ENCODE measurements at regions not wholly inside any gene's neighbourhood (a gene's known extent, or its start where the extent isn't known, plus 50 kb on each side); places are given as distances from the start of the nearest gene placed in this dataset.

GRCh38 chr16:62926121-62926801, 890.0 kb upstream of the CDH8 start:
- H3K4me3 ChIP-seq (ENCODE audit: low read depth, low read length), result no peak overlapping the region
- no peak for TF ChIP-seq CTCF (IDR thresholded peaks at IDR 0.05; ENCODE audit: low read depth, low read length)
- in situ Hi-C loops (cut with HindIII; ENCODE audit: low sequenced_read_pairs), result no loop called here
- no peak for DNase-seq (ENCODE audit: low read depth, low spot score)

GRCh38 chr16:62921904-62922303, 885.7 kb upstream of the CDH8 start:
- H3K4me3 ChIP-seq (ENCODE audit: low read depth, low read length), result no peak overlapping the region
- TF ChIP-seq CTCF (IDR thresholded peaks at IDR 0.05; ENCODE audit: low read depth, low read length), result no peak
- in situ Hi-C loops (cut with HindIII; ENCODE audit: low sequenced_read_pairs), result no loop called here
- no peak for DNase-seq (ENCODE audit: low read depth, low spot score)

GRCh38 chr16:62913924-62914323, 877.7 kb upstream of the CDH8 start:
- DNase-seq (ENCODE audit: low read depth, low spot score), result no peak
- no peak for TF ChIP-seq CTCF (IDR thresholded peaks at IDR 0.05; ENCODE audit: low read depth, low read length)
- in situ Hi-C loops (cut with HindIII; ENCODE audit: low sequenced_read_pairs), result no loop called here

GRCh38 chr16:62913333-62913732, 877.1 kb upstream of the CDH8 start:
- H3K4me3 ChIP-seq (ENCODE audit: low read depth, low read length), result no peak overlapping the region
- in situ Hi-C loops (cut with HindIII; ENCODE audit: low sequenced_read_pairs), result no loop called here
- DNase-seq (ENCODE audit: low read depth, low spot score), result no peak
- no peak for TF ChIP-seq CTCF (IDR thresholded peaks at IDR 0.05; ENCODE audit: low read depth, low read length)

More at GRCh38 chr16:62913924-62914323, 877.7 kb upstream of the CDH8 start:
- no peak overlapping the region for H3K4me3 ChIP-seq (ENCODE audit: low read depth, low read length)

GRCh38 chr16:62909597-62909996, 873.4 kb upstream of the CDH8 start:
- in situ Hi-C loops (cut with HindIII; ENCODE audit: low sequenced_read_pairs), result no loop called here
- DNase-seq (ENCODE audit: low read depth, low spot score), result no peak
- TF ChIP-seq CTCF (IDR thresholded peaks at IDR 0.05; ENCODE audit: low read depth, low read length), result no peak

GRCh38 chr16:62907562-62907961, 871.3 kb upstream of the CDH8 start:
- no peak overlapping the region for H3K4me3 ChIP-seq (ENCODE audit: low read depth, low read length)
- TF ChIP-seq CTCF (IDR thresholded peaks at IDR 0.05; ENCODE audit: low read depth, low read length), result no peak
- in situ Hi-C loops (cut with HindIII; ENCODE audit: low sequenced_read_pairs), result no loop called here
- no peak for DNase-seq (ENCODE audit: low read depth, low spot score)

More at GRCh38 chr16:62909597-62909996, 873.4 kb upstream of the CDH8 start:
- no peak overlapping the region for H3K4me3 ChIP-seq (ENCODE audit: low read depth, low read length)
